Effector CD8-positive, alpha-beta T cell (primary cell): ENCODE measurements at regions not wholly inside any gene's neighbourhood (a gene's known extent, or its start where the extent isn't known, plus 50 kb on each side); places are given as distances from the start of the nearest gene placed in this dataset.

Experiments used
- DNase-seq: peaks from one replicate; lab custom pipeline; 2025; lab: John Stamatoyannopoulos, UW

DNA sequence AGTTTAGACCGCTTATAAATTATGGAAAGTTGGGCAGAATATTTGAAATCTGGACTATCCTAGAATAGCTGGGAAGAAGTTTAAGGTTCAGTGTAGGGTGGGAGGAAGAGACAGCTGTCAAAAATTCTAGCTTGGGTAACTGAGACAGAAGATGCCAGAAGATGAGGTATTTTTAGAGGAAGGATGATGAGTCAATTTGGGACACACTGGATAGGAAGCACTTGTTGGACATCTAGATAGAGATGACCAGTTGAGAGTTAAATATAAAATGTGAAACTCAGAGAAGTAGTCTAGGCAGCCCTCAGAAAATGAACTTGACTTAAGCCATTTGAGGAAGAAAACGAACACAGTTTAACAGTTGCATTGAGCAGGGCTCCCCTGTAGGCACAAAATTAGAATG lies 137.9 kb upstream of the MAP9 start:
- no peak for DNase-seq

DNA sequence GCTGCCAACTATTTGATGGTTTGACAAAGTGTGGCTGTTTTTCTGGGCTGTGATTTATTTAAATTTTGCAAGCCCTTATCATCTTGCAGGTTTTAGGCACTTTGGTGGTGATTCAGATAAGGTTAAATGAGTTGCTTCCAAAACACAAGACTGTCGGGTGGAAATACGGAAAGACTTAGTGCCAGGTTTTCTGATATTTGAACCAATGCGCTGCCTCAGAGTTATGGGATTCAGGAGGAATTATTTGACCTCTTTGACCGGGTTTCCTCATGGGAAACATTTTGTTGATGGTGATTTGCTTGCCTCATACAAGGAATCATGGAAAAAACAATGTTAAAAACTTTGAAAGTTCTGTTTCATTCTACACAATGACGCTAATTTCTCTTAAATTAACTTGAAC lies 136.1 kb upstream of the MAP9 start:
- no peak for DNase-seq

DNA sequence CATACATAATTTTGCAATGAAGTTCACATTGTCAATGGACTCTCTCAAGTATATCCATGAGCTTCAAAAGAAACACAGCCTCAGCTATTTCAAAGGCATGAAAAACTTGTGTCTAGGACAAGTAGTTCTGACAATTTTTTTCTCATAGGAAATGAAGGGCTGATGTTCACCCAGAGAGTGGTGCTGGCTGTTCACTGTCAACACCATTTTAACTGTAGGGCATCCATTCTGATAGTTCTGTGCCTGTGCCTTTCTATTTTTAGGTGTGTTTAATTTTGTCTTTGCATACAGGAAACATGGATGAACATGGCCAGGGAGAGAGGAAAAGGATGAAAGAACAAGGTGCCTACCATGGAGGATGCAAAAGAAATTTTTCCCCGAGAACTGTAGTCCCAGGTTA lies 135.3 kb upstream of the MAP9 start:
- no peak for DNase-seq

DNA sequence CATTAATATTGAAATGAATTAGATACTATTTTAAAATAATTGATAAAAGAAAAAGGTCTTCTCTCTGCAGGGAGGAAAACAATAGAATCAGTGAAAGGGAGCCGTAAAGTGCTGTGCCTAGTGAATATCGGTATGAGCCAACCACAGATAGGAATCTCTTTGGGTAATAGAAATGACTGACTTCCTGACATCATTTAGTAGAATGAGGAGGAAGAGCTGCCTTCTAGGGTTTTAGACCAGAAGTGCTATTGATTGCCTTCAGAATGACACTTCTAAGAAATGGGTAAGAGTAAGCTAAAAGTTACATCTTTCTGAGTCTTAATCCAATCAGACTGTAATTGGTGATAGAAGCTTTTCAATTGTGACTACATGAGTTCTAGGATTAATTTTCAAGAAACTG lies 134.0 kb upstream of the MAP9 start:
- DNase-seq = no peak

DNA sequence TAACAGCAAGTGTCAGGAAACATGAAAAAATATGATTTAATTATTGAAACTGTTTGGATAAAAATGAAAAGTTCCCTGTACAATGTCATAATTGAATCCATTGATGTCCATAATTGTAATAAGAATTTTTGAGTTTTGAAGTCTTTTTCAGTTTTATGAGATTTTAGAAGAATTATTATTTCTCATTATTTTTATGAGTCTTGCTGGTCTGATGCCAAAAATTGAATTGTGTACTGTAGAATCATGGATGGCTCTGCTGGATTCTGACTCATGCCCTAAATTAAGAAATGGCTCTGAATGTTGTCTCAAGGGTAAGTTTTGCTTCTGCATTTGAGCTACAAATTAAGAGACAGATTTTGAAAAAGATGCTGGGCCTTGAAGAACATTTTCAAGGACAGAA lies 132.8 kb upstream of the MAP9 start:
- DNase-seq = no peak

DNA sequence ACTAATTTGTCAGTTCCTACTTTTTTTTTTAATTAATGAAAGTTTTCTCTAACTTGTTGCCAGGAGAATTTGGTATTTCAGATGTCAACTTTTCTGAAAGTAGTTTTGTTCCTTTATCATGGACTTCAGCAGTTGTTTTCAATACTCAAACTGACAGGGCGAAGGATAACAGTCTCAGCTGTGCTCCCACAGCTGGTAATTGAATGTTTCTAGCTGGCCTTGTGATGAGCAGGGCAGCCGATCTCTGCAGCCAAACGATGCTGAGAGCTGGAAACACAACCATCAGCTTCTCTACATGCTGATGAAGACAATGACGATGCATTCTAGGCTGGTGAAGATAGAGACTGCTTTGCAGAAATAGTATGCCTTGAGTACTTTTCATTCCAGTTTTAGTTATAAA lies 130.0 kb upstream of the MAP9 start:
- no peak for DNase-seq

DNA sequence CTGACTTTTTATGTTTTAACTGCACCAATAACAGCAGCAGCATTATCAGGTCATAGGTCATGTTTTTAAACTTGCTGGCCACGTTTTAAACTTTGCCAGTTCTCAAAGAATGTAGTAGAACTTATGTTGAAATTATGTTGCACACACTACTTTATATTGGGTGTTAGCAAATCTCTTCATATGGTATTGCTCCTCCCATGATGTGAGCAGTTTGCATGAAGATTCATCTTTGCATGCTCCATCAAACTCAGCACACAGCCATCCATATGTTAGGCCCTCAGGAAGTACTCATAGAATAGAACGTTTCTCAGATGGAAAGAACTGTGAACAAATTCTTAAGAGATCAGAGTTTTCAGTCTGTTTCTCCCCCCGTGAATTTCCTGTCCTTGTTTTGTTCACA lies 128.6 kb upstream of the MAP9 start:
- no peak for DNase-seq

DNA sequence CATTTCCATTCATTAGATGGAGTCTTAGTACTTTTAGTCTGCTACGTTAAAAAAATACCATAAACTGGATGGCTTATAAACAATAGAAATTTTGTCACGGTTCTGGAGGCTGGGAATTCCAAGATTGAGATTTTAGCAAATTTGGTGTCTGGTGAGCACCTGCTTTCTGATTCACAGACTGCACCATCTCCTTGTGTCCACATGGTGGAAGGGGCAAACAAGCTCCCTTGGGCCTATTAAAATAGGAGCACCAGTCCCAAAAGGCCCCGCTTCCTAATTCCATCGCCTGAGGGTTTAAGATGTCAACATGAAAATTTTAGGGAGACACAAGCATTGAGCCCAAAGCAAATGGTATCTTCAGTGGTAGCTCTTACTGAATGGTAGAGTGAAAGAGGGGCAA lies 120.5 kb upstream of the MAP9 start:
- DNase-seq = no peak

DNA sequence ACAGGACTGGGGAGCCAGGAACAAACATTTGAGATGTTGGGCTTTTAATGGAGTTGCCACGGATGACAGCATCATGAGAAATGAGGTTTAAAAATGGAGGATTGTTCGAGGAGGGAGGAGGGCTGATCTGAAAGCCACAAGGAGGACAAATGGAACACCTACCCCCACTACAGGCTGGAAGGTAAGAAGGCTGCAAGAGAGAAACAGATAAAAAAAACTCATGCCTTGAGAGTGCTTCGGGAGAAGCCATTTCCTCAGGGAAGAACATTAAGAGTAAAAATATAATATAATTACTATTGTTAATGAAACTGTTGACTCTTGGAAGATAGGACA lies 119.5 kb upstream of the MAP9 start:
- DNase-seq = no peak

DNA sequence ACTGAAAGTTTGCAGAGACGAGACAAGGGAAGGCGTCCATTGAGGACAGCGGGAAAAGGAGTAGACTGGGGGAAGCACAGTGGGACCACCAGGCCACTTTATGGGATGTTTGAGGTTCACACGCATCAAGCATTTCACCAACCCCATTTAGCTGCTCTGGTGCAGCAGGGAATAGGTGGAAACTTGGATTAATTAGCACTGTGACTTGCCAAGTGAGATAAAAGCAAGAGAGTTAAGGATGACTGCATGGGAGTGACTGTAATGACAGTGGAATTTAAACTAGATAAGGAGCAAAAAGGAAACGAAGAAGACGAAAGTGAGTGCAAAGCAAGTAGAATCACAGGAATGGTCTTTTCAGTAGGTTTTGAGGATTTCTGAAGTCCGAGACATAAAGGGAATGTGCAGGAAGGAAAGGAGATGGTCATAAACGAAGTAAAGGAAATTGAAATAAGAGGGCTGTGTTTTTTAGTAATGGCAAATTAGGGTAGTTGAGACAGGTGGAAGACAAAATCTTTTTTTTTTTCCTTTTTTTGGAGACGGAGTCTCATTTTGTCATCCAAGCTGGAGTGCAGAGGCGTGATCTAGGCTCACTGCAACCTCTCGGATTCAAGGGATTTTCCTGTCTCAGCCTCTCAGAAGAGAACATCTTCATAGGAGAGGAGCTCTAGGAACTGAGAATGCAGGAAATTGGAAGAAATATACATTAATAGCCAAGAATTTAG lies 119.0 kb upstream of the MAP9 start:
- no peak for DNase-seq

DNA sequence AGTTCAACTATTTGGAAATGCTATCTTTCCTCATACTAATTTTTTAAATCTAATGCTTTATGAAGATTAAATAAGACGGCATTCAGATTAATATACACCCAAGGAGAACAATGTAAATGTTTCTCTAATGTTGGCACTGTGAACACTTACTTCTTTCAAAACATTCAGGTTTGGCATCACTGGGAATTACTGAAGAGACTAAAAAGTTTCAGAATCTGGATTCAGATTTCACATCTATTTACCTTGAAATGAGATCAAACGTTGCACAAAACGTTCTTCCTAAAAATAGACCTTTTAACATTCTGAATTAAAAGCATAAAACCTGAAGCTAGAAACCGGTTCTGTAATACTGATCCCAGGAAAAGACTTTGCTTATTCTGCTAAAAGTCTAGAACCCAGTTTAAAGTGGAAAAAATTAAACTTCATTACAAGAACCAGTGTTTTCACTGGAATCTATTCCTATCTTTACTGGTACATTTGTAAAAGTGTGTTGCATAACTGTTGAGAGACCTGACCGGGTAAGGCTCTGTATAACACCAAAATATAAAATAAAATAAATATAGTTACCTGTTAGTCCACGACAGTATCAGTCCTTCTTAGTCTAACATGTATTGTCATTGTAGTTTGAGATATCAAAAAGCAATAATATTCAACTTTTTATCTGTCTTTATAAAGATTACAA lies 117.4 kb upstream of the MAP9 start:
- DNase-seq = no peak

DNA sequence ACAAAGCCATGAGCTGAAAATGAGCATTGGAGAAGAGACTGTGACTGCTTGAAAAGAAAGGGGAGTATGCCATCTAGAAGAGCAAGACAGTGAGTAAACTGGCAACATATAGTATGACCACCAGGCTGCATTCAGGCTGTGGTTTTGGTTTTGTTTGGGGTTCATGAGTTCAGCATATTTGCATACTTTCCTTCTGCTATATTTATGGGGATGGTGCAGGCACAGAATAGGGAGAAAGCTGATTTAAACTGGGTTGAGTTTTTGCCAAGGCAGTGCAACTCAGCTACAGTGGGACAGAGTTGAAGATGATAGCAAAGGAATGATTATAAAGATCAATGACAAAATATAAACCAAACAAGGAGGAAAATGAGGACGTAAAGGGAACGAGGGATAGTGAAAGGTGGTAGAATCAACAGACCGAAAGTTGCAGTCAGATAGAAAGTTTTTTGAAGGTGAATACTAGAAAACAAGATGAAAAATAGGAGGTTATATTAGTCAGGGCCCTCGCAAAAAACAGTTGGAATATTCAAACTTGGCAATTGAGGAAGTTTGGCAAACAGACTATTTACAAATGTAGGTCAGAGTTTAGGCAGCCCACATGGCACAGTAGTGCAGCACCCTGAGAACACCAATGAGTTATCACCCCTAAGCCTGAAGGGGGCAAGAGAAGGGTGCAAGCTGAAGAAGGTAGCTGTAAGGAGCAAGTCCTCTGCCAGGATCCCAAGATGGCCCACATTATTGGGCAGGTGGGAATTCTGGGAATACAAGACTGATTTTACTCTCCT lies 114.8 kb upstream of the MAP9 start:
- no peak for DNase-seq

DNA sequence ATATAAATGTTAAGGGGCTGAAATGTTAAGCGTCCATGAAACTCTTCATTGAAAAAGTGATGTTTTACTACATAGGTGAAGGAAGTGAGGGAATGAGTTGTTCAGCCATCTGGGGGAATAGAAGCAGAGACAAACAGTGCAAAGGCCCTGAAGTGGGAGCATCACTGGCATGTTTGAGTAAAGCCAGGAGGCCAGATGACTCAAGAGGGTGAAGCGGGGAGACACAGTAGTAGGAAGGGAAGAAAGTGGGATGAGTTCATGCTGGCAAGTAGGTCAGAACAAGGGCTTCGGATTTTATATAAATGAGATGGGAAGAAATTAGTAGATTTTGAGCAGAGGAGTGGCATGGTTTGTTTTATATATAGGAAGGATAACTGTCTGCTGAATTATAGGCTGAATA lies 112.5 kb upstream of the MAP9 start:
- no peak for DNase-seq

DNA sequence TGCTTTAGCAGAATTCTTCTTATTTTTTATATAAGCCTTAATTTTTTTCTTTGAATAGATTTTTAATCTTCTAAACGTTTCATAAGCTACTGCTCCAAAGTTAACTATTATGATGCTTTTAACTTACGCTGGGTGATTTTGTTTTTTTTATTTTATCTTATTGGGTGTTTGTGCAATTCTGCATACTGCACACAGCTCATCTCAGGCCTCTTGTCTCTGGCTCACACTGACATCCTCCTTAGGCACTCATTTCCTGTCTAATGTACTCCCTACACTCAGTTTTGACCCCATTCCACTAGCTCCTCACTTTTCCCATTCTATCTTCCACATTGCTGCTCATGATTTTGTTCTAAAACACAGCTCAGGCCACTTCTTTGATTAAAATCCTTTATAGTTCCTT lies 111.9 kb upstream of the MAP9 start:
- no peak for DNase-seq

DNA sequence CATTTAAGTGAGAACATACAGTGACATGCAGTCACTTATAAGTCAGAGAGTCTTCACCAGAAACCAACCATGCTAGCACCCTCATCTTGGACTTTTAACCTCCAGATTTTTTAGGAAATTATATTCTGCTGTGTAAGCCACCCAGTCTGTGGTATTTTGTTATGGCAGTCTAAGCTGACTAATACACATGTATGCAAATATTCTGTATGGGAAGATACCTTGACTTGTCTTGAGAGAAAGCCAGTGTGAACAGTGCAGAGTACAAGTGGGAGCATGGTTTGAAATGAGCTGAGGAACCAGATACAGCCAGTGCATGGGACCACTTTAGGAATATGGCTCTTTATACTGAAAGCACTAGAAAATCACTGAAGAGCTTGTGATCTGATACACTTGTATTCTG lies 110.4 kb upstream of the MAP9 start:
- no peak for DNase-seq

DNA sequence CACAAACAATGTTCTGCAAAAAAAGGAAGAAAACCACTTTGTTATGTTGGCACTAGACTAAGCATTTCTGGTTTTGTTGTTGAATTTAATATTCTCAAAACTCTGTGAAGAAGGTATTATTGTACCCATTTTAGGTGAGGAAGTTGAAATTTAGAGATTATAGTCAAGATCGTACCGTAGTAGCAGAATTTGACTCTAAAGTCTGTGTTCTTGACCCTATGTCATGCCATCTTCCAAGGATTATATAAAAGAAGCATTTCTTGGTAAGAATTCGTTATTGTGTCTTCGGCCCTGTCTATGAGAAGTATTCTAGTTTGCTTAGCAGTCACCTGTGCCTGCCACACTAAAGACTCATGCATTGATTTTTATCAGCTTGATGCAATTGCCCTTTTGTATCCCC lies 104.4 kb upstream of the MAP9 start:
- no peak for DNase-seq

DNA sequence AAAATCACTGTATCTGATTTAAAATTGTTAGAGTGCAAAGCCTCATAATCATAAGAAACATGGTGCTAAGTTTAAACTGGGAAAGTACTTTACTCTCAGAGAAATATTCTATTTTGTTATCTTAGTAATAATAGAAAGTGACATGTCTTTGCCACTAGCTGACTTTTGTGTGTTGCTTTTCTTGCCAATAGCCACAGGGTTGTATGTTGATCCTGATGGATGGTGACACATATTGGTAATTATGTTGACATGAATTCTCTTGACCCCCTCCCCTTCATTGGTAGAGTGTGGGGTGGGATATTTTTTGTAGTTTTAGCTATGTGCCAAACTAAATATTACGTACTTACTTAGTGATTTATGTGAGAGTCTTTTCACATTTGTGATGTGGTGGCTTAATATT lies 103.1 kb upstream of the MAP9 start:
- no peak for DNase-seq

DNA sequence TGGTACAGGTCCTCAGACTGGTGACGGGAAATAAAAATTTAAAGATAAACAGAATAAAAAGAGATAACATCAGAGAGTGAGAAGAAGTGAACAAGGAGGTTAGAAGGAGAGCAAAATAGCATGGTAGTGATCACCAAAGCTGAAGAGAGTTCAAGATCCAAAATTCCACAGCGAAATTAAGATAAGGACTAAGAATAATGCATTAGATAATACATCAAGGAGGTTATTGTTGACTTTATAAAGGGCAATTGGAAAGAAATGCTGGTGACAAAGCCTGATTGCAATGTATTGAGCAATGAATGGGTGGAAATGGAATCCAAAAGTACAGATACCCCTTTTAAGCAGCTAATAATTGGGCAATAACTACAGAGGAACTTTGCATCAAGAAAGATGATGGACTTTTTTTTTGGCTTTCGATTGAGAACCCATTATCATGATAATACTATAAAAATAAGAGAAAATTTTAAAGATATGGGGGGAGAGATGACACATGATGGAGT lies 101.6 kb upstream of the MAP9 start:
- DNase-seq = no peak

DNA sequence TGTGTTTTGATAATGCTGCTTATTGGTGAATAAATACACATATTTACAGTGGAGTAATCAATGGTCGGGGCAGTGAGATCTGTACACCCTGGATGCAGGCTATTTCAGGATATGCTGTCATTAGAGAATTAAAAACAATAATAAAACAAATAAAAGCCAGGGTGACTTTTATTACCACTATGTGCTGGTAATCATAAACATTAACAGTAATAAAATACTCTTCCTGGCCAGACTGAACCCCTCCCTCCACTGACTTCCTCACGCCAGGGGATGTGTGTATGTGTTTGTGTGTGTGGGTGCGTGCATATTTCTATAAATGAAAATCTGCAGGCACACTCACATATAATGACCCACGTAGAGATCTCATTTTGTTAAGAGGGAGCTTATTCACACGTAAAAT lies 98.0 kb upstream of the MAP9 start:
- no peak for DNase-seq

DNA sequence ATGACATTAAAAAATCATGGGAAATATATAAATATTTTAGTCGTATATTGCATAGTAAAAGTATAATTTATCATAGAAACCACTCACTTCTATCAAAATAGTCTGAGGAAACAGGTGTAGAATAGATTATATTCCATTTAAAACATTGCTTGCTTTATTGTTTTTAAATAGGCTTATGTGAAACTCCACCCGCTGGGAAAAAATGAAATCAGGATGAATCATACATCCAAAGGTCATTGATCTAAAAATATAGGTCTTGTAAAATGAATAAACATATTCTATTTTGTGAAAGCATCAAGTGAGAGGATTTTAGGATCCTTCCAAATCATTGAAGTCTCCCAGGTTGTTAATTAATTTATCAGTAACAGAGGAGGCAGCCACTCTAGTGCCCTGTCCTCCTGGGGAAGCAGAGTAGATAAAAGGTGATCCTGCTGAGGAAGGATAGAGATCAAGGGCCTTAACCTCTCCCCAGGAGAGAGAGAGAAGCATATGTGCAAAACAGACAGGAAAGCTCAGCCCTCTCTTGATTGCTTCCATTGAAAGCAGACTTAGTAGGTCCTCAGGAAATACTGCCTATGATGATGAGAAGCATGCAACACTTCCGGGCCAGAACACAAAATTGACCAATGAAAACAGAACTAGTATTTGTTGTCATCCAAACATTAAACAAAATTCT lies 96.8 kb upstream of the MAP9 start:
- DNase-seq = no peak

DNA sequence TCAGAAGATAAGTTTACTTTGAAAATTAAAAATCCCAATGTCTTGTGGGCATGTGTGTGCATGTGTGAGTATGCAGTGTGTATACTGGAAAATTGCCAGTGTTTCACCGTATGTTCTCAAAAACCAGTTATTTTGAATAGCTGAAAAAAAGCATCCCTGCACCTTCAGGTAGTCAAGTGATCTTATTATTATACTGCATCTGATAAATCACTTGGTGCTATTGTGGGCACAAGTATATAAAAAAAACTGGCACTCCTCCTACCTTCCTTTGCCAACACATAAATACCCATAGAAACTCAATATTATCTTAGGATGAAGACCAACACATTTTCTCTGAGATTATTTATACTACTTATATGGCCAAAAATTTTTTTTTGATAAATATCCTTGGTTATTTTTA lies 91.5 kb upstream of the MAP9 start:
- DNase-seq = no peak

DNA sequence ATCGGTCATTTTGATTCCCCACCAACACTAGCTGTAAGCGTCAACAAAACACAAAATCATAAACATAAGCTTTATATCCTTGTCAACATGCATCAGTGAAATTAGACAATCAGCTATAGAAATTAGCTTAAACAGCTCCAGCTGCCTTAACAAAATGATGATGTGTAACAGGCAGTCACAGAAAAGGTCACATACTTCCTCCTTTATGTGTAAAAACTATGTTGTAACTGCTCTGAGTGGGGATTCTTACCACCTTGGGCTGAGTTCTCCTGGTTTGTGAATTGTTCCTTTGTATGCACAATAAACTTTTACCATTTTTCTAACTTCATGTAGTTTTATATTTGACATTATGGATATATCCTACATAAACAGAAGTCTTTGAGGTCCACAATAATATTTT lies 73.9 kb upstream of the MAP9 start:
- no peak for DNase-seq

DNA sequence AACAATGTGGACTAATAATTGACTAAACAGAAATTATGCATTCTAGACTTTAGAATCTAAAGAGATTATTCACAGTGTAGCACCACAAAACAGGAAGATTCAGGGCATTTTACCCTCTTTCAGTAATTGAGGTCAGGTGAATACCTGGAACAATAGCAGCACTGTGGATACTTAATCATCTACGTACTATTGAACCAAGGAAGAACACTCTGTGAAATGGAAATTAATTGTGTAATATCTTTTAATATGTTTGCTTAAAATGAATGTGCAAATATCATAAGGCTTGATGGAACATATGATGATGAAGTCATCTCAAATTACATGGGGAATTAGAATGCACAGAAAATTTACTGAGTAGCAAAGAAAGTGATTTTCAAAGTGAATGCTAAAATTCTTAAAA lies 68.5 kb upstream of the MAP9 start:
- no peak for DNase-seq
